SKM-1 (cell line): ENCODE measurements at regions not wholly inside any gene's neighbourhood (a gene's known extent, or its start where the extent isn't known, plus 50 kb on each side); places are given as distances from the start of the nearest gene placed in this dataset.
"Not testable (repeated sequence)": the region's sequence is repeated elsewhere in the genome, so short reads cannot be mapped to it uniquely, and the experiment has no call there.

Source experiments
- DNase-seq: peaks from one replicate; lab custom pipeline; 2025; ENCODE audit not compliant: unreplicated experiment; lab: John Stamatoyannopoulos, UW

- DNase-seq: no peak
Observed at GRCh38 chr9:78896479-78896878, 599.6 kb downstream of the PSAT1 start.

GRCh38 chr9:78898234-78898633 is 601.3 kb downstream of the PSAT1 start:
- no peak for DNase-seq

- DNase-seq: no peak
Observed at GRCh38 chr9:78899006-78899405, 602.1 kb downstream of the PSAT1 start.

GRCh38 chr9:78900500-78900899 is 603.6 kb downstream of the PSAT1 start:
- DNase-seq: no peak

- DNase-seq: no peak
Observed at GRCh38 chr9:78902051-78902450, 605.1 kb downstream of the PSAT1 start.

- DNase-seq: no peak
Observed at GRCh38 chr9:78903581-78903980, 606.7 kb downstream of the PSAT1 start.

GRCh38 chr9:78904686-78905085 is 607.8 kb downstream of the PSAT1 start:
- no peak for DNase-seq

- no peak for DNase-seq
Observed at GRCh38 chr9:78905387-78905786, 608.5 kb downstream of the PSAT1 start.

- DNase-seq: no peak
Observed at GRCh38 chr9:78905986-78906755, 609.2 kb downstream of the PSAT1 start.

- DNase-seq: no peak
Observed at GRCh38 chr9:78909566-78909965, 612.6 kb downstream of the PSAT1 start.

- not testable (repeated sequence) for DNase-seq
Observed at GRCh38 chr9:78916884-78917283, 620.0 kb downstream of the PSAT1 start.

GRCh38 chr9:78918976-78919375 is 622.1 kb downstream of the PSAT1 start:
- DNase-seq: no peak

- no peak for DNase-seq
Observed at GRCh38 chr9:78919701-78920100, 622.8 kb downstream of the PSAT1 start.

GRCh38 chr9:78921341-78921740 is 624.4 kb downstream of the PSAT1 start:
- no peak for DNase-seq

GRCh38 chr9:78923966-78924659 is 627.2 kb downstream of the PSAT1 start:
- no peak for DNase-seq

GRCh38 chr9:78927099-78927940 is 630.4 kb downstream of the PSAT1 start:
- no peak for DNase-seq

GRCh38 chr9:78928625-78929405 is 631.9 kb downstream of the PSAT1 start:
- DNase-seq: no peak

GRCh38 chr9:78930281-78930680 is 633.4 kb downstream of the PSAT1 start:
- DNase-seq: no peak

GRCh38 chr9:78932849-78933627 is 636.1 kb downstream of the PSAT1 start:
- DNase-seq: no peak

- no peak for DNase-seq
Observed at GRCh38 chr9:78934880-78935279, 636.9 kb upstream of the TLE4 start.
